GM18907 (cell line): ENCODE measurements at regions not wholly inside any gene's neighbourhood (a gene's known extent, or its start where the extent isn't known, plus 50 kb on each side); places are given as distances from the start of the nearest gene placed in this dataset.

Source experiments
- ATAC-seq: cut with Tn5 transposase; IDR thresholded peaks from one replicate; pipeline ENCODE4 v1.9.1; 2021; ENCODE audit warnings: mild to moderate bottlenecking, moderate library complexity; ENCODE audit not compliant: unreplicated experiment

DNA sequence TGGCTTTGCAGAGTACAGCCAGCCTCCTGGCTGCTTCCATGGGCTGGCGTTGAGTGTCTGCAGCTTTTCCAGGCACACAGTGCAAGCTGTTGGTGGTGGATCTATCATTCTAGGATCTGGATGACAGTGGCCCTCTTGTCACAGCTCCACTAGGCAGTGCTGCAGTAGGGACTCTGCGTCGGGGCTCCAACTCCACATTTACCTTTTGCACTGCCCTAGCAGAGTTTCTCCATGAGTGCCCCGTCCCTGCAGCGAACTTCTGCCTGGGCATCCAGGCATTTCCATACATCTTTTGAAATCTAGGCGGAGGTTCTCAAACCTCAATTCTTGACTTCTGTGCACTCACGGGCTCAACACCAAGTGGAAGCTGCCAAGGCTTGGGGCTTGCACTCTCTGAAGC lies 1697.3 kb upstream of the MIR17HG start:
- no peak for ATAC-seq

DNA sequence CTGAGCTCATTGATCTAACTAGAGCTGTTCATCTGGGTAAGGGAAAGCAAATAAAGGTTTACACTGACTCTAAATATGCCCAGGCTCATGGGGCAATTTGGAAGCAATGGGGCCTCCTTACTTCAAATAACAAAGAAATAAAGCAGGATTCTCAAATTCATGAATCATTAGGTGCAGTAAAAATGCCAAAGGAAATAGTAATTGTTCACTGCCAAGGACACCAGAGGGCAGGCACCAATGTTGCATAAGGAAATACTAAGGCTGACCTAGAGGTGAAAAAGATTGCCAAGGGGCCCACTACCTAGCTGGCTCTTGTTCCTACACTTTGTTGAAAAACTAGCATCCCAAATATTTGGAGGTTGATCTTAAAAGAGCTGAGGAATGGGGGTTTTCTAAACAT lies 1686.7 kb upstream of the MIR17HG start:
- no peak for ATAC-seq

DNA sequence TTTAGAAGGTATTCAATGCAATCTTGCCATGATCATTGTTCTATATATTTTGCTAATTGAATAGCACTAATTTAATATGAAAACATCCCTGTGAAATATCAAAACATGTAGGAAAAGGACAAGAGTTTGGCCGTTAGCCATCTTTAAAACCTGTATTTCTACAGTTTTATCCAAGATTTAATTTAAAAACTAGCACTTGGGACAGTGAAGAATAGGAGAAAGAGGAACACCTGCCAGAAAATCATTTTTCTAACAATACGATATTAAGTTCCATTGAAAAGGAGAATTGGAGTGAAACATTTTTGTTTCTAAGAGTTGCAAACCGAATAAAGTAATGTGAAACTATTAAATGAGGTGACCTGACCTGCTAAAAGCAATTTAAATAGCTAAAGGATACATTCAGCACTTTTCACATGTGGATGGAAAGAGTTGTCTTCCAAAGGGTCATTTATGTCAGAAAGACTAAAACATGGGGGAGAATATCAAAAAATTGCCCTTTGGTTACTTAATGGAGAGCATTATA lies 1673.6 kb upstream of the MIR17HG start:
- no peak for ATAC-seq

DNA sequence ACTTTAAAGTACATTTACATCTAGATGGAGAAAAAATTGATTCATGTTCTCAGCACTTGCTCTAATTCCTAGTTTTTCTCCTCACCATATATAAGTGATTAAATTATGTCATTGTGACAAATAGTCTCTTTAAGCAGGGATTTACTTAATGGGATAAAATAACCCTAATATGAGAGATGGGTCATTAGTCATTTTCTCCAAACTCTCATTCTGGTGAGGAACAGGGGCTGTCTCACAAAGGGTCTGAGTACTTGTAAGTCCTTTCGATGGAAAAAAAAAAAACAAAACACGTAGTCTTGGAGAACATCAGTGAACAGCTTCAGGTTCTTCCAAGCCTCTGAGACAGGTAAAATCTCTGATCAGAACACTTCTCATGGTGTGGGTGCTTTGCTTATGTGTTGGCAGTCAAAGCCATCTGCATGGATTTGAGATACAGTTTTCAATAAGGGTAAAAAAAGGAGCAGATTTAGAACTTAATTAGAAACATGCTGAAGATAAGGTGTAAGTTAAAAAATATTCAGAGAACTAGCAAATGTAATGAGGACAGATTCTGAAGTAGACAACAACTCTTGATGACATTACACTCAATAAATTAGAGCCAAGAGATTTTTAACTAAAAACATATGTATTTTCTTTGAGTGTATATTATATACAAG lies 1668.9 kb upstream of the MIR17HG start:
- no peak for ATAC-seq

DNA sequence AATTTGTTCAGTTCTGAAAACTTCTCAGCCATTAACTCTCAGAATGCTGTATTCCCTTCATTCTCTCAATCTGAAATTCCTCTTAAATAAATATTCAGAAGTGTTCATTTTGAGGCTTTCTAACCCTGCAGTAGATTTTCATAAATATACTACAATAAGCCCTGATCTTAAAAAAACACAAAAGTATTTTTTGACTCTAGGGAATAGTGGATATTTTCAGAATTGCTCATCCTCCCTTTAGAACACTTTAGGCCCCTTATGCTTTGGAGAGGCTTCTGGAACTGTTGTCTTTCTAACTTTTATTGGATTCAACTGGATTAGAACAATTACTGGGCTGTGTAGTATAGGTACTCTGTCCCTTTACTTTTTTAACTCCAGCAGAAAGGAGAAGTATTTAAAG lies 1662.6 kb upstream of the MIR17HG start:
- ATAC-seq, result no peak

GRCh38 chr13:89686171-89686570 lies 1661.3 kb upstream of the MIR17HG start:
- ATAC-seq, result no peak

DNA sequence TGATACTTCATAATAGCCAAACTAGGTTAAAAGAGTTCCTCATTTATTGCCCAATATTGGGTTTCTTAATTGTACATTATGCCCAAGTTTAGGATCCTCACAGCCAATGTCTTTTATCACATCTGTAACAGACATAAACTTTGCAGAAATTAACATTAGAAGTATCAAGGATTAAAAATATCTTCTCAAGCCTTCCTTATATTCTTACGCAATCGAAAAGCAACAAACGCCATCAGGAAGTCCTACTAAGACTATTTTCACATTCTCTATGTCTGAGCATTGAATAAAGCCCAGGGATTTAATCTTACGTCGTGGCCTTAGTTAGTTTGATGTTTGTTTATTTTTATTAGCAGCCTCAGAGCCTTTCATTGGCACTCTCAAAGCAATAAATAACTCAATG lies 1660.4 kb upstream of the MIR17HG start:
- no peak for ATAC-seq

DNA sequence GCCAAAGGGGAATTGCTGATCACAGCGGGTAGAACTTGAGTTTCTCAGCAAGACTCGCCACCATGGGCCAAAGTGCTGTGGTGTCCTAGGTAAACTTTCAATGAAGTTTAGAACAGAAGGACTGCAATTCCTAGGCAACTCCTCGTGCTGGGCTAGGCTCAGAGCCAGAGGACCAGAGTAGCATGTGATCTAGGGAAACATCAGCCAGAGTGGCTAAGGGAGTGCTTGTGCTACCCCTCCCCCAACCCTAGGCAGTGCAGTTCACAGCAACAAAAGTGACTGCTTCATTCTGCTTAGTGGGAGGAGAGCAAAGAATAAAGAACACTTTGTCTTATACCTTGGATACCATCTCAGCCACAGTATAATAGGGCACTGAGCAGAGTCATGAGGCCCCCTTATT lies 1658.6 kb upstream of the MIR17HG start:
- no peak for ATAC-seq

DNA sequence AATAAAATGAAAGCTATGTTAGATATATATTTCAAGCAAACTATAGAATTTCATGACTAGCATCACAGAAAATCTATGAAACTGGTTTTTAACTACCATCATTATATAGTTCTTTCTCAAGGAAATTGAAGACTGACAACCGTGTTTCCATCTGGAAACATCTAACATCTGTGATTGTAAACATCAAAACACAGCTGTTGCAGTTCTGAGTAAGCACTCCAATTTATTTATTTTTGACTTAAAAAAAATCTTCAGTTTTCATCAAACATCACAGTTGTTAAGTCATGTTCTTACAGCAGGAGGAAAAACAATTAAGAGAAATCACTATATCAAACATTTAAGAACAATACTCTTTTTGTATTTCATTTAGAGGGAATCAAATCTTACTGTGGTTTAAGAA lies 1653.0 kb upstream of the MIR17HG start:
- ATAC-seq, result no peak

GRCh38 chr13:89695343-89696257 lies 1651.9 kb upstream of the MIR17HG start:
- ATAC-seq, result no peak

GRCh38 chr13:89701913-89702312 lies 1645.6 kb upstream of the MIR17HG start:
- no peak for ATAC-seq

- ATAC-seq, result no peak
Measured at GRCh38 chr13:89704040-89704439, 1643.4 kb upstream of the MIR17HG start.

DNA sequence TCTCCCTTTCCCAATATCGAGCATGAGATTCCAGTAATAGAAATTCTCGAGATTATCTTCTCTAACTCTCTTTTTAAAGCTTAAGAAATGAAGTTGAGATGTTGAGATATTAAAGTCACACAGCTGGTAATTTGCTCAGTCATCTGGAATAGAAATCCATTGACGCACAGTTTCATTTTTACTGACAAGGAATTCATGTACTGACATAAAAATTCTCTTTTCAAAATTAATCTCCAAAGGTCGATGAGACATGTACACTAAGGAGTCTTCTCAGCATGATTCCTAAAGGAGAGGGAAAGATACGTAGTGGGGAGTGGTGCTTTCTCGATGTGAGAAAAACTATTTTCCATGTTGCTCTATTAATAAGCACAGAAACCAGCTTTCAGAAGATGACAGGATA lies 1639.5 kb upstream of the MIR17HG start:
- ATAC-seq, result no peak

DNA sequence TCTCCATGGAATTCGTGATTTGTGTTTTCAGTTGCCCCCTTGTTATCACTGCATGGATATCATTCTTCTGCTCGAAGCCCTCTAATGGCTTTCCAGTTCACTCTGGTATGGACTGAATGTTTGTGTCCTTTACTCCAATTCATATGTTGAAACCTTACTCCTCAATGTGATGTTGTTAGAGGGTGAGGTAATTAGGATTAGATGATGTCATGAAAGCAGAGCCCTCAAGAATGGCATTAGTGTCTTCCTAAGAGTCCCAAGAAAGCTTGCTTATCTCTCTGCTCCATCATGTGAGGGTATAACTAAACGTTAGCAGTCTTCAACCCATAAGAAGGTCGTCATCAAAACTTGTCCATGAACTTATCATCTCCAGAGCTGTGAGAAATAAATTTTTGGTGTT lies 1626.3 kb upstream of the MIR17HG start:
- ATAC-seq, result no peak

DNA sequence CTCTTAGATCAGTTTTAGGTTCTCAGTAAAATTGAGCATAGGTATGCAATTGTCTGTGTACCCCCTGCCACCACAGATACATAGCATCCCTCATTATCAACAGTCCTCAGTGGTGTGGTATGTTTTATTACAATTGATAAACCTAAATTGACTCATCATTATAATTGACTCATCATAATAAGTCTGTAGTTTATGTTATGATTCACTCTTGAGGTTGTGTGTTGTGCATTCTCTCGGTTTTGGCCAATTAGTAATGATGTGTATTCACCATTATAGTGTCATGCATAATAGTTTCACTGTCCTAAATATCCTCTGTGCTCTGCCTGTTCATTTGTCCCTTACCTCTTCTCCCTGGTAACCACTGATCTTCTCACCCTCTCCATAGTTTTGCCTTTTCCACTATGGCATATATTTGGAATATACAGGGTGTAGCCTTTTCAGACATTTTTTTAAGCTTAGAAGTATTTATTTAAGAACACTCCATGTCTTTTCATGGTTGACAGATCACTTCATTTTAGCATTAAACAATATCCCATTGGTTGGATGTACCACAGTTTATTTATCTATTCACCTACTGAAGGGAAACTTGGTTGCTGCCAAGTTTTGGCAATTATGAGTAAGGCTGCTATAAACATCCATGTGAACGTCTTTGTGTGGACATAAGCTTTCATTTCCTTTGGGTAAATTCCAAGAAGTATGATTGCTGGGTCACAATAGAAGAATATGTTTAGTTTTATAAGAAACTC lies 1620.6 kb upstream of the MIR17HG start:
- ATAC-seq, result no peak

GRCh38 chr13:89733829-89734228 lies 1613.7 kb upstream of the MIR17HG start:
- ATAC-seq, result no peak

GRCh38 chr13:89737051-89737450 lies 1610.4 kb upstream of the MIR17HG start:
- no peak for ATAC-seq

GRCh38 chr13:89738072-89738471 lies 1609.4 kb upstream of the MIR17HG start:
- no peak for ATAC-seq

GRCh38 chr13:89740994-89741685 lies 1606.3 kb upstream of the MIR17HG start:
- no peak for ATAC-seq

DNA sequence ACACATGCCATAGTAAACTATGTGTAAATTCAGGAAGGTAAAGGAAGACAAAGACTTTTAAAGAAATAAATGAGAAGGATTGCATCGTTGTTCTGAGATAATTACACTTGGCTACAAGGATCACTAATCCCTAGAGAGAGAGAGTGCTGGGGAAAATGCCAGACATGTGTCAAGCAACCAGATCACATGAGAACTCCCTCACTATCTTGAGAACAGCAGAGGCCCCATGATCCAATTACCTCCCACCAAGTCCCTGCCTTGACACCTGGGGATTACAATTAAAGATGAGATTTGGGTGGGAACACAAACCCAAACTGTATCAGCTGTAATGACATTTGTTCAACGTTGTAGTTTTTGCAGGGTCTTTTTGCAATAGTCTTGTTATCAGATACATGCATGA lies 1600.9 kb upstream of the MIR17HG start:
- no peak for ATAC-seq

DNA sequence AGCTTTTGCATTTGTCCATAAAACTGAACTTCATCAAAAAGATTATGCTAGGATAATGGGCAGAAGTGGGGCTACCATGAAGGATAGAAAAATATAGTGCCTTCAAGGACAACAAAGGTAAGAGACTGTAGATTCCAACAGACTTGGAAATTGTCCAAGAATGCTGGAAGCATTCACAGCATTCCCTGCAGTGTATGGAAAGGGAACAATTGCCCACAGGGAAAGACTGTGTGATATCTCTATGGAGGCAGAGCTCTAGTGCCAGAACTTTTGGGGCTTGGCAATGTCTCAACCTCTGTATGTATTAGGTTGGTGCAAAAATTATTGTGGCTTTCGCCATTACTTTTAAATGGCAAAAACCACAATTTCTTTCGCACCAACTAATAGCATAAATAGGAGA lies 1598.8 kb upstream of the MIR17HG start:
- ATAC-seq, result no peak
